SK-N-MC (cell line): ENCODE measurements at regions not wholly inside any gene's neighbourhood (a gene's known extent, or its start where the extent isn't known, plus 50 kb on each side); places are given as distances from the start of the nearest gene placed in this dataset.

Source experiments
- EZH2 ChIP-seq: fragments of 200-600 bp; sonication (generic); IDR thresholded peaks from one replicate; pipeline ENCODE4 v1.6.1; 2017; ENCODE audit warnings: antibody characterized with exemption
- POLR2AphosphoS5 ChIP-seq: IDR thresholded peaks from 2 replicates; pipeline ENCODE4 v1.6.1; 2012; ENCODE audit warnings: mild to moderate bottlenecking, low read depth, low read length, borderline replicate concordance

DNA sequence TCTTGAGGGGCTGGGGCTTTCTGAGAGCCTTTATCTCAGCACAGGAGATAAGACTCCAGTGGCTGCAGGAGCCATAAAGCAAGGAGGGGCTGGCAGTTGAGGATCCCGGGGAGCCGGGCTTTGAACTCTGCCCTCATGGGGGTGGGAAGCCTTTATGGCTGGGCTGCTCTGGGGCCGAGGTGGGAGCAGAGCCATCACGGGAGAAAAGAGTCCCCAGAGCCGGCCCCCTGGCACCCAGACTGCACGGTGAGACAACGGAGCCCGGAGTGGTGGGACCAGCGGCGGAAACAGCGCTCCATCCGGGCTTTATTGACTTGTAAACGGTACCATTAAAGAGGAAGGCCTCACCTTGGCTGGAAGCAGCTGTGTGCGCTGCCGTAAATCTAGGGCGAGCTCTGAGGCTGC lies 162.6 kb downstream of the MYCN start:
- TF ChIP-seq EZH2 (no peak), POLR2AphosphoS5 (no peak)
